Epidermal melanocyte (primary cell): ENCODE measurements at regions not wholly inside any gene's neighbourhood (a gene's known extent, or its start where the extent isn't known, plus 50 kb on each side); places are given as distances from the start of the nearest gene placed in this dataset.

Experiments used
- DNase-seq: peaks from one replicate; pipeline ENCODE4 v3.0.0; 2011; ENCODE audit warnings: low spot score; ENCODE audit not compliant: insufficient read length

- DNase-seq = no peak
Measured at GRCh38 chr1:104932949-104933679, 1183.4 kb downstream of the AMY1C start.

GRCh38 chr1:104933846-104934245 lies 1184.1 kb downstream of the AMY1C start:
- DNase-seq = no peak

GRCh38 chr1:104945406-104945805 lies 1195.7 kb downstream of the AMY1C start:
- no peak for DNase-seq

GRCh38 chr1:104946558-104947210 lies 1197.0 kb downstream of the AMY1C start:
- no peak for DNase-seq

GRCh38 chr1:104953555-104953954 lies 1203.9 kb downstream of the AMY1C start:
- DNase-seq = no peak

GRCh38 chr1:104973516-104973915 lies 1223.8 kb downstream of the AMY1C start:
- DNase-seq = no peak

- no peak for DNase-seq
Measured at GRCh38 chr1:104979651-104980050, 1230.0 kb downstream of the AMY1C start.

GRCh38 chr1:104987210-104987609 lies 1237.5 kb downstream of the AMY1C start:
- DNase-seq = no peak

- no peak for DNase-seq
Measured at GRCh38 chr1:104989012-104989411, 1239.3 kb downstream of the AMY1C start.

GRCh38 chr1:104991702-104992101 lies 1242.0 kb downstream of the AMY1C start:
- DNase-seq = no peak

GRCh38 chr1:105000793-105001192 lies 1251.1 kb downstream of the AMY1C start:
- DNase-seq = no peak

- DNase-seq = no peak
Measured at GRCh38 chr1:105004515-105004914, 1254.8 kb downstream of the AMY1C start.

- no peak for DNase-seq
Measured at GRCh38 chr1:105005594-105006195, 1256.0 kb downstream of the AMY1C start.

- DNase-seq = no peak
Measured at GRCh38 chr1:105017587-105017986, 1267.9 kb downstream of the AMY1C start.

- no peak for DNase-seq
Measured at GRCh38 chr1:105023719-105024118, 1274.0 kb downstream of the AMY1C start.

- DNase-seq = no peak
Measured at GRCh38 chr1:105027838-105028471, 1278.3 kb downstream of the AMY1C start.

GRCh38 chr1:105072446-105072845 lies 1322.7 kb downstream of the AMY1C start:
- no peak for DNase-seq

GRCh38 chr1:105072850-105073249 lies 1323.2 kb downstream of the AMY1C start:
- DNase-seq = no peak

- DNase-seq = no peak
Measured at GRCh38 chr1:105073660-105074059, 1324.0 kb downstream of the AMY1C start.

GRCh38 chr1:105083611-105084010 lies 1333.9 kb downstream of the AMY1C start:
- no peak for DNase-seq

- no peak for DNase-seq
Measured at GRCh38 chr1:105087506-105087905, 1337.8 kb downstream of the AMY1C start.

GRCh38 chr1:105088166-105088565 lies 1338.5 kb downstream of the AMY1C start:
- no peak for DNase-seq
